GM21526 (cell line): ENCODE measurements at regions not wholly inside any gene's neighbourhood (a gene's known extent, or its start where the extent isn't known, plus 50 kb on each side); places are given as distances from the start of the nearest gene placed in this dataset.

Source experiments
- ATAC-seq: cut with Tn5 transposase; IDR thresholded peaks from one replicate; pipeline ENCODE4 v1.9.1; 2021; ENCODE audit warnings: moderate library complexity; ENCODE audit not compliant: unreplicated experiment, low FRiP score

DNA sequence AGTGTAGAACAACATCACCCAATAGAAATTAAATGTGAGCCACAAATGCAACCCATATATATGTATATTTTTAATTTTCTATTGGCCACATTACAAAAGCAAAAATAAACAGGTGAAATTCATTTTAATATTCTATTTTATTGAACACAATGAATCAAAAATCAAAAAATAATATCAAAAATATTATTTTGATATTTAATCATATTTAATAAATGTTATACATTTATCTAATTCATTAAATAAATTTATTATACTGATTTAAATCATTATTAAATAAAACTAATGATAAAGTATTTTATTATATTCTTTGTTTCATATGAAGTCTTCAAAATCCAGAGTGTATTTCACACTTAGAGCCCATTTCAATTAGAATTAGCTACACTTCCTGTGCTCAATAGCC lies 98.4 kb upstream of the MANEA start:
- no peak for ATAC-seq

DNA sequence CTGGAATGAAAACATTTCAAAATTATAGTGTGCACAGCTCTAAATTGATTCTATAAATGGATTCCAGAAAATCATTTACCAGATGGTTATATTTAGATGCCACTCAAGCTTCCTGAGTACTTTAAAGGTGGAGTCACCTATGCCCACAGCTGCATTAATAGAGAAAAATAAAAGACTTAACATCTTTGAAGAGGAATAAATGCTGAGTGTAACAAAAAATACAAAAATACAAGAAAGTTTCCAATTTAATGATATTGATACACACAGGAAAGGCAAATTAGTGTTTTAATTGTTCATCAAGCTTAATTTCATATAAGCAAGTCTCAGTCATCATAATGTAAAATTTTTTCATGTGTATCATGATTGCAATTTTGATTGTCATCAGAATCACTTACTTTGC lies 89.5 kb upstream of the MANEA start:
- no peak for ATAC-seq

DNA sequence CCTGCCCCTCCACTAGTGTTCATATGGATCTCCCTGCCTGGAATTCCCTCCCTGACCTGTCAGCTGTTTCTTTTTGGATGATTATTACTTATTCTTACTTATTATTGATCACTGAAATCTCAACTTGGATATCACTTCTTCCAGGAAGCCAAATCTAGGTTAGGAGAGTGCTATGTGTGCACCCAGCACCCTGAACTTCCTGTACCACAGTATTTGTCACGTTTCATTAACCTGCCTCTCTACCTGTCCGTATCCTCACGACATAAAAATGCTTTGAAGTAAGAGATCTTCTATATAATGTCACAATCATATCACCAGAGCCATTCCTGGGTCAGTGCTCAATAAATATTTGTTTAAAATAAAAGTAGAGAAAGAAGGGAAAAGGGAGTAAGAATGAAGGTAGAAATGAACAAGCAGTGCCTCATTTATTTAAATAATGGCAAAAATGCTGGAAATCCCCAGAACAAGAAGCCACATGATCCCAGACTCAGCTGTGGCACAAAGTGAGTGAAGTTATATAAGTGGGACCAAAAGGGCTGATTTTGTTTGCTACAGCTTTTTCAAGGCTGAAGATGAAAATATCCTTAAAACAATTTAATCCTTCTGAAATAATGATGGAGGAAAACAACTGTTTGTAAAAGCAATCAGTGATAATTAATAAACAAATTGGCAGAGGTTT lies 88.0 kb upstream of the MANEA start:
- no peak for ATAC-seq

DNA sequence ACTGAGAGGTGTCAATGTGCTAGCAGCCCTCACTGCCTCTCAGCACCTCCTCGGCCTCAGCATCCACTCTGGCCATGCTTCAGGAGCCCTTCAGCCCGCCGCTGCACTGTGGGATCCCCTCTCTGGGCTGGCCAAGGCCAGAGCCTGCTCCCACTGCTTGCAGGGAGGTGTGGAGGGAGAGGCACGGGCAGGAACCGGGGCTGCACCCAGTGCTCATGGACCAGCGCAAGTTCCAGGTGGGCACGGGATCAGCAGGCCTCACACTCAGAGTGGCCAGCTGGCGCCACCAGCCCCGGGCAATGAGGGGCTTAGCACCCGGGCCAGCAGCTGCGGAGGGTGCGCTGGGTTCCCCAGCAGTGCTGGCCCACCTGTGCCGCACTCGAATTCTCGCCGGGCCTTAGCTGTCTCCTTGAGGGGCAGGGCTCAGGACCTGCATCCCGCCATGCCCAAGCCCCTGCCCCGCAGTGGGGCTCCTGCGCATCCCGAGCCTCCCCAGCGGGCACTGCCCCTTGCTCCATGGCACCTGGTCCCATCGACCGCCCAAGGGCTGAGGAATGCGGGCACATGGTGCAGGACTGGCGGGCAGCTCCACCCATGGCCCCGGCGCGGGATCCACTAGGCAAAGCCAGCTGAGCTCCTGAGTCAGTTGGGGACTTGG lies 80.4 kb upstream of the MANEA start:
- ATAC-seq = no peak

DNA sequence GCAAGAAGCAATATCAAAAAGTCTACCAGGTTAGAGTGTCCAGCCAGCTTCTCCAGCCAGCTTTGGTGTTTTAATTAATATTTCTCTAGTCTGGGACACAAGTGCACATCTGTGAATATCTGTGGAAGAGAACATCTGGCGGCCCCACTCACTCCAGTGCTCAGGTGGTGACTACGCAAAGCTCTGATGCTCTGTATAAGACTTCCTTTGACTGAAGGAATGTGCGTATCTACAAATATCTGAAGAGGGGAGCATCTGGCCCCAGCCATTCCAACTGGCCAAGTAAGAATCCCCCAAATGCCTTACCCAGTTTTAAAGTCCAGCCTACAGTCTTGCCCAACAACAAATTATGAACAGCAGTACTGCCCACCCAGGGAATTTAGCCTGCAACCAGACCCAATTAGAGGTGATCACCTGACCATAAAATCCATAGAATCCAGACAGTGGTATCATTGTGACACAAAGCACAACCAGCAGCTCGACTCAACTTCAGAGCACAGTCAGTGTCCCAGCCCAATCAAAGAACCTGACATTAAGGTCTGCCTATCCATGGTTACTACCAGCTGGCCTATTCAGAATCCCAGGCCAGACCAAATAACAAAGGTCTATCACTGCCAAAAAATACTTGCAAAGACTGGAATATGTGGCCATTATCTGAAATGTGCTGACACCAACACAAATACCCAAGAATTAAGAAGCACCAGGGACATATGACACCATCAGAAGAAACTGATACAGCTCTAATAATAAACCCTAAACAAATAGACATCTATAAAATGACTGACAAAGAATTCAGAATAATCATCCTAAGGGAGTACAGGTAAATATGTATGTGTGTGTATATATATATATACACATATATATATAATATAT lies 76.1 kb upstream of the MANEA start:
- no peak for ATAC-seq

DNA sequence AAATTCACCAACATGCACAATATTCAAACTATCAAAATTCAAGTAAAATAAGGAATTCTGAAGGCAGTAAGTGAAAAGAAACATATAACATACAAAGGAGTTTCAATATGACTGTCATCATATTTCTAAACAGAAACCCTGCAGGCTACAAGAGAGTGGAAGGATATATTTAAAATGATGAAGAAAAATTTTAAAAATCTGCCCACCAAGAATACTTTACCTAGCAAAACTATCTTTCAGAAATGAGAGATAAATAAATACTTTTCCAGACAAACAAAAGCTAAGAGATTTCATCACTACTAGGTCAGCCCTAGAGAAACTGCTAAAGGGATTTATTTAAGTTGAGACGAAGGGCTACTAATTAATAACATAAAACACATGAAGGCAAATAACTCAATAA lies 73.8 kb upstream of the MANEA start:
- no peak for ATAC-seq

DNA sequence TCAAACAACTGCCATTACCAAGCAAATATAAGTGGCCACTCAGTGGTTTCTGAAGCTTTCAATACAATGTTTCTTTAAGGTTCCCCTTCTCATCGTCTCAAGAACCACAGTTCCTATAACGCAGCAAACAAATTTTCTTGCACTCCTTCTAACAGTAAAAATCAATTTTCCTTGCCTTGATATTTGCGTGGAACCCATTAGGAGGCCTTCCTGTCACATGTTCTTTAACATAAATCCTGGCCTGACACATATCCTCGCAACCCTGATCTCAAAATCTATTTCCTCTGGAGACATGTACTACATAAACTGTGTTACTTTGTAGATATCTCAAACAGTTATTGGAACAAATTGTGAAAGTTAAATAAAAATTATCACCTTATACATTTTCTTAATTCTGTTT lies 65.9 kb upstream of the MANEA start:
- no peak for ATAC-seq

DNA sequence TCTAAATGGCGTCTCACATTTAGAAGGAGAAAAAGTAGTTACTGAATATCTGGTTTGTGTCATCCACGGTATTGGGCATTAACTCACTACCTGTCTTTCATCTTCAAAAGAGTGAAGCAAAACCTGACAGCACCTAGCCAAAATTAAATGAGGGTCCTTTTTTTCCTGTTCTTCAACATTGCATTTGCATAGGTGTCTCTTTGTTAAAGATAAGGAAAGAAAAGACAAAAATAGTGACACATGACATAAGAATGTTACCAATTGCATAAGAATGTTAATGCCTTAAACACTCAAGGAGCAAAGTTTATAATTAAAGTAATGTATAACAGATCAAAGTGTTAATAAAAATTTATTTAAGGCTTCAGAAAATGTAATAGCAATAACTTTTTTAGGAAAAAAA lies 61.4 kb upstream of the MANEA start:
- ATAC-seq = no peak

DNA sequence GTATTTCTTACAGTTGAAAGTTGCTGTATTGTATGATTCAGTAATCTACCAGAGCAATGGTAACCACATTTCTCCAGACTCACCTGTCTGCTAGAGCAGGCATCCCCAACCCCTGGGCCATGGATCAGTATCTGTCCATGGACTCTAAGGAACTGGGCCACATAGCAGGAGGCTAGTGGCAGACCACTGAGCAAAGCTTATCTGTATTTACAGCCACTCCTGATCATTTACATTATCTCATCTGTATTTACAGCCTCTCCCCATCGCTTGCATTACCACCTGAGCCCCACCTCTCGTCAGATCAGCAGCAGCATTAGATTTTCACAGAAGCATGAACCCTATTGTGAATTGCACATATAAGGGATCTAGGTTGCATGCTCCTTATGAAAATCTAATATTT lies 60.3 kb upstream of the MANEA start:
- no peak for ATAC-seq

DNA sequence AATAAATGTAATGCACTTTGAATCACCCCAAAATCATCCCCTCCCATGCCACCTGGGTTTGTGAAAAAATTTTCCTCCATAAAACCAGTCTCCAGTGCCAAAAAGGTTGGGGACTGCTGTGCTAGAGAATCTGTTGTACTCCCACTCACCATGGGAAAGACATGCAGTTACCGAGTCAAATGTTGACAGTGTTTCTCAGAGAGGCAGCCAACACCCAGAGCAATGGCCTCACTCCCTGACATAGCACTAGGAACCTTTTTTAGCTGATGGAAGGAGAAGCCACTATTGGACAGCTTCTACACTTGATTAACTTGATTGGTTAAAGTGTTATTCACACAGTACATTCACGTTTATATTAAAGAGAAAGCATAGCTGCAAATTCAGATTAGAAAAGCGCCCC lies 59.8 kb upstream of the MANEA start:
- ATAC-seq = no peak

DNA sequence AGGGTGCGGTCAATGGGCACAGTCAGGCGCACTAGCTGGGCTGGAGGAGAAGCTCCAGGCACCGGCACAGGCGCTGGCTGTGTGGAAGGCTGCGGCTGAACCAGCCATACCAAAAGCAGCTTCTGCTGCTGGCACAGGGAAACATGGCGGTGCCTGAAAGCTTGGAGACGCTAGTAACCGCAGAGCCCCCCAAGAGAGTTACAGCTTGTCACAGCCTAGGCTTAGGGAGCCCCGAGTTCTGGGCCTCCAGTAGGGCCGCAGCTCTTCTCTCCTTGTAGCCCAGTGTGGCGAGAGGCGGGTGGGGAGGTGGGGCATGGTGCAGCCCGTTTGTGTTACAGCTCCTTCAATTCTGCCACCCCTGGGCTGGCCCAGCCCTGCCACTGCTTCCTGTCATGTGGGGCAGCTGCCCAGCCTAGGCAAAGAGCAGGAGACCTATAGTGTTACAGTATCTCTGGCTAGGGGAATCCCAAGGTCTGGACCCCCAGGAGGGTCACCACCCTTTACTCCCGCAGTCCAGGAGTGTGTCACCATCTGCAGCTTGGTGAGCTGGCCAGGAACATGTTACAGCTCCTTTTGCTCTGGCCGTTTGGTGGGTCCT lies 58.6 kb upstream of the MANEA start:
- no peak for ATAC-seq

DNA sequence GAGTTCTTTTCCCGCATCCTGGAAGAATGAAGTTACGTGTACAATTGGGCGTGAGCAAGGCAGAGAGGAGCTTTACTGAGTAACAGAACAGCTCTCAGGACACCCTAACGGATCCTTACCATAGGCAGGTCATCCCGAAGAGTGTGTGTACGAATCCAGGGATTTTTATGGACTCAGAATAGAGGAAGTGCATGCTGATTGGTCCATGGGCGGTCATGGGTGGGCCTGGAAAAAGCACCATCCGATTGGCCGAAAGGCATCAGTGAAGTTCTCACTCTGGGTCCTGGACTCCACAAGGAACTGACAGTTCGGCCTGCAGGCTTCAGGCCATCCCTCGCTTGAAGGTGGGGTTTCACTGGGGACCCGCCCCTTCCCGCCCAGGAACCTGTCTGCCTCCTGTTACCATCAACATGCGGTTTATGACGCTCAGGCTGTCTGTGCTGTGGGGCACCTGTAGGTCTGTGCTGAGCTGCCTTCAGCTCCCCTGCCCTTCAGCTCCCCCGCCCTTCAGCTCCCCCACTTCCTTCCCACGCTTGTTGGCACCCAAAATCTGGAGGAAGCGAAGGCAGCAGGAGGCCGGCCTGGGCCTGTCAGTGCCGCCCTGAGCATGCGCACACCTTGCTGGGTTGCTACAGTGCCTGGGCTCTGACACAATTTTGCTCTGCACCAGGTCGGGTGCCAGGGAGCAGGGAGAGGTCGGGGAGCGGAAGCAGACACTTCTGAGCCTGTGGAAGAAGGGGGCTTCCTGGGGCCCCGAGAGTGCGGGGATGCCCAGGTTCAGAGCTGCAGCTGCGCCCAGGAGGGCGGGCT lies 57.9 kb upstream of the MANEA start:
- ATAC-seq = no peak

DNA sequence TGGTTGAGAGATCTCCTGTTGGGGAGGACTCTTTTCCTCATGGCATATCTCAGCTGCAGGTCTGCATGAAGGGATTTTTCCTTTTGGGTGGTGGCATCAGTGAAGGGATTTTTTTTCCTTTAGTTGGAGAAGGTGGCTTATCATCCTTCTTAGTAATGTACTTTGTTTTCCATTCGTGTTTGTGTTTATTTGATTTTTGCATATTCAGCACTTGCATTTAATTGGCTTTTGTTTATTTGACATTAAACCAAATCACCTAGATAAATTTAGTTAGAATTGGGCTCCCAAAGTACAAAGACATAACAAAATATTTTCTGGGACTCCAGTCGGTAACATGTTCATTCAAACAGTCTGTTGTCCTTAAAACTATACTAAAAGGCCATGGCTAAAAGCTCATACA lies 56.2 kb upstream of the MANEA start:
- ATAC-seq = no peak
